B cell (primary cell): ENCODE measurements at regions not wholly inside any gene's neighbourhood (a gene's known extent, or its start where the extent isn't known, plus 50 kb on each side); places are given as distances from the start of the nearest gene placed in this dataset.

Experiments used
- EZH2 ChIP-seq: IDR thresholded peaks from 2 replicates; pipeline ENCODE4 v1.6.1; 2012; ENCODE audit warnings: borderline replicate concordance, low read depth, mild to moderate bottlenecking, moderate library complexity, low read length; ENCODE audit not compliant: insufficient read depth, poor library complexity, severe bottlenecking
- TF ChIP-seq, protein P1 (sequence below): fragments of 200-600 bp; IDR thresholded peaks from one replicate; pipeline ENCODE4 v1.8.0; 2022; ENCODE audit warnings: antibody characterized with exemption, mild to moderate bottlenecking

- TF ChIP-seq, protein P1, sequence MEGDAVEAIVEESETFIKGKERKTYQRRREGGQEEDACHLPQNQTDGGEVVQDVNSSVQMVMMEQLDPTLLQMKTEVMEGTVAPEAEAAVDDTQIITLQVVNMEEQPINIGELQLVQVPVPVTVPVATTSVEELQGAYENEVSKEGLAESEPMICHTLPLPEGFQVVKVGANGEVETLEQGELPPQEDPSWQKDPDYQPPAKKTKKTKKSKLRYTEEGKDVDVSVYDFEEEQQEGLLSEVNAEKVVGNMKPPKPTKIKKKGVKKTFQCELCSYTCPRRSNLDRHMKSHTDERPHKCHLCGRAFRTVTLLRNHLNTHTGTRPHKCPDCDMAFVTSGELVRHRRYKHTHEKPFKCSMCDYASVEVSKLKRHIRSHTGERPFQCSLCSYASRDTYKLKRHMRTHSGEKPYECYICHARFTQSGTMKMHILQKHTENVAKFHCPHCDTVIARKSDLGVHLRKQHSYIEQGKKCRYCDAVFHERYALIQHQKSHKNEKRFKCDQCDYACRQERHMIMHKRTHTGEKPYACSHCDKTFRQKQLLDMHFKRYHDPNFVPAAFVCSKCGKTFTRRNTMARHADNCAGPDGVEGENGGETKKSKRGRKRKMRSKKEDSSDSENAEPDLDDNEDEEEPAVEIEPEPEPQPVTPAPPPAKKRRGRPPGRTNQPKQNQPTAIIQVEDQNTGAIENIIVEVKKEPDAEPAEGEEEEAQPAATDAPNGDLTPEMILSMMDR: no peak
- no peak for TF ChIP-seq EZH2
Measured at GRCh38 chr15:39326306-39326975, 254.4 kb upstream of the THBS1 start.
